Body of pancreas (tissue), 4 donors: ENCODE measurements at regions not wholly inside any gene's neighbourhood (a gene's known extent, or its start where the extent isn't known, plus 50 kb on each side); places are given as distances from the start of the nearest gene placed in this dataset.

Experiments
- CTCF ChIP-seq, 7 experiments: fragments of 450-650 bp in 4 of 7; fragments of 200-600 bp in 3 of 7; sonication (generic) in 3 of 7; IDR thresholded peaks; one replicate each; pipeline ENCODE4 v1.5.1; 2016 to 2019; ENCODE audit warnings: antibody characterized with exemption in 7 of 7
- POLR2A ChIP-seq, 3 donors: fragments of 450-650 bp; IDR thresholded peaks; one replicate each; pipeline ENCODE4 v1.6.1; 2016; ENCODE audit warnings: antibody characterized with exemption in 3 of 3, mild to moderate bottlenecking in 2 of 3

GRCh38 chr14:84108746-84109457, 1421.0 kb upstream of the FLRT2 start:
- TF ChIP-seq CTCF (IDR thresholded peaks at IDR 0.05) (no peak), POLR2A (IDR thresholded peaks at IDR 0.05) (no peak)
